IPS-NIHi7 (cell line): ENCODE measurements at regions not wholly inside any gene's neighbourhood (a gene's known extent, or its start where the extent isn't known, plus 50 kb on each side); places are given as distances from the start of the nearest gene placed in this dataset.
"Not testable (repeated sequence)": the region's sequence is repeated elsewhere in the genome, so short reads cannot be mapped to it uniquely, and the experiment has no call there.

Experiments used
- DNase-seq: peaks from one replicate; pipeline ENCODE4 v3.0.0; 2012; ENCODE audit warnings: mixed read lengths; ENCODE audit errors: extremely low spot score

GRCh38 chr12:31162896-31163560 lies 89.4 kb downstream of the DDX11 start:
- DNase-seq: not testable (repeated sequence)

GRCh38 chr12:31174293-31174692 lies 100.6 kb downstream of the DDX11 start:
- DNase-seq: not testable (repeated sequence)

GRCh38 chr12:31177514-31177913 lies 103.9 kb downstream of the DDX11 start:
- not testable (repeated sequence) for DNase-seq

- DNase-seq: not testable (repeated sequence)
Measured at GRCh38 chr12:31178875-31179274, 105.2 kb downstream of the DDX11 start.

GRCh38 chr12:31179627-31180237 lies 106.1 kb downstream of the DDX11 start:
- not testable (repeated sequence) for DNase-seq

- not testable (repeated sequence) for DNase-seq
Measured at GRCh38 chr12:31182571-31182970, 108.9 kb downstream of the DDX11 start.

GRCh38 chr12:31183107-31183506 lies 109.4 kb downstream of the DDX11 start:
- not testable (repeated sequence) for DNase-seq

GRCh38 chr12:31183899-31184298 lies 110.2 kb downstream of the DDX11 start:
- DNase-seq: not testable (repeated sequence)

- DNase-seq: not testable (repeated sequence)
Measured at GRCh38 chr12:31184667-31185066, 111.0 kb downstream of the DDX11 start.

GRCh38 chr12:31192689-31193088 lies 119.0 kb downstream of the DDX11 start:
- DNase-seq: not testable (repeated sequence)

- DNase-seq: not testable (repeated sequence)
Measured at GRCh38 chr12:31195620-31196019, 122.0 kb downstream of the DDX11 start.

GRCh38 chr12:31199476-31199875 lies 125.8 kb downstream of the DDX11 start:
- DNase-seq: not testable (repeated sequence)

GRCh38 chr12:31201382-31201781 lies 124.6 kb downstream of the SINHCAF start:
- DNase-seq: no peak

- no peak for DNase-seq
Measured at GRCh38 chr12:31203261-31203660, 122.7 kb downstream of the SINHCAF start.

- DNase-seq: no peak
Measured at GRCh38 chr12:31205054-31205453, 120.9 kb downstream of the SINHCAF start.

- DNase-seq: no peak
Measured at GRCh38 chr12:31206038-31206670, 119.8 kb downstream of the SINHCAF start.

- DNase-seq: no peak
Measured at GRCh38 chr12:31207799-31208465, 118.0 kb downstream of the SINHCAF start.

- no peak for DNase-seq
Measured at GRCh38 chr12:31210104-31210503, 115.8 kb downstream of the SINHCAF start.

- DNase-seq: no peak
Measured at GRCh38 chr12:31210541-31210940, 115.4 kb downstream of the SINHCAF start.

- DNase-seq: no peak
Measured at GRCh38 chr12:31214626-31215517, 111.1 kb downstream of the SINHCAF start.

GRCh38 chr12:31215518-31216232 lies 110.3 kb downstream of the SINHCAF start:
- no peak for DNase-seq
